Transverse colon (tissue), 3 donors: ENCODE measurements at regions not wholly inside any gene's neighbourhood (a gene's known extent, or its start where the extent isn't known, plus 50 kb on each side); places are given as distances from the start of the nearest gene placed in this dataset.

ENCODE experiments used
- POLR2A ChIP-seq: fragments of 450-650 bp; IDR thresholded peaks from one replicate; pipeline ENCODE4 v1.6.1; 2016; ENCODE audit warnings: antibody characterized with exemption, mild to moderate bottlenecking, moderate library complexity
- TF ChIP-seq, protein P1 (sequence below), 5 experiments: fragments of 200-600 bp in 3 of 5; fragments of 450-650 bp in 2 of 5; sonication (generic) in 3 of 5; IDR thresholded peaks; 1 replicate in 2 of 5; 2 replicates in 3 of 5; pipeline ENCODE4 v1.5.1; 2016 to 2017; ENCODE audit warnings: antibody characterized with exemption in 5 of 5, inconsistent platforms in 3 of 5, mild to moderate bottlenecking in 2 of 5, moderate library complexity in 1 of 5

DNA sequence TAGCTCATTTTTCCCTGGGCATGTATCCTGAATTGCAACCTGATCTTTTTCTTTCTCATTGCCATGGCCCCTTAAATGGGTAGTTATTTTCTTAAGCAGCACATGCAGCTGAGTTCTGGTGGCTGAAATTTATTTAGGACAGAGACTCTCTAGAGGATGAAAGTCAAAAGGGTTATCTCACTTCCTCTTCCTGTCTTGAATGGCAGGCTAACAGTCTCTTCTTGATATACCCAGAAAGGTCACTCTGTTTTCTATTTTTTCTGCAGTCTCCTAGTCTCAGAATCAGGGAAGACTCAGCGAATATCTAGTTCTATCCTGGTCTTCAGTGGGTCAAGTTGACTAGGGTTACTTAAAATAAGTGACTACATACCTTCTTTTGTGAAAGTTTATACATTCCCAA lies 243.3 kb downstream of the EPHA7 start:
- TF ChIP-seq POLR2A: no peak
- TF ChIP-seq, protein P1, sequence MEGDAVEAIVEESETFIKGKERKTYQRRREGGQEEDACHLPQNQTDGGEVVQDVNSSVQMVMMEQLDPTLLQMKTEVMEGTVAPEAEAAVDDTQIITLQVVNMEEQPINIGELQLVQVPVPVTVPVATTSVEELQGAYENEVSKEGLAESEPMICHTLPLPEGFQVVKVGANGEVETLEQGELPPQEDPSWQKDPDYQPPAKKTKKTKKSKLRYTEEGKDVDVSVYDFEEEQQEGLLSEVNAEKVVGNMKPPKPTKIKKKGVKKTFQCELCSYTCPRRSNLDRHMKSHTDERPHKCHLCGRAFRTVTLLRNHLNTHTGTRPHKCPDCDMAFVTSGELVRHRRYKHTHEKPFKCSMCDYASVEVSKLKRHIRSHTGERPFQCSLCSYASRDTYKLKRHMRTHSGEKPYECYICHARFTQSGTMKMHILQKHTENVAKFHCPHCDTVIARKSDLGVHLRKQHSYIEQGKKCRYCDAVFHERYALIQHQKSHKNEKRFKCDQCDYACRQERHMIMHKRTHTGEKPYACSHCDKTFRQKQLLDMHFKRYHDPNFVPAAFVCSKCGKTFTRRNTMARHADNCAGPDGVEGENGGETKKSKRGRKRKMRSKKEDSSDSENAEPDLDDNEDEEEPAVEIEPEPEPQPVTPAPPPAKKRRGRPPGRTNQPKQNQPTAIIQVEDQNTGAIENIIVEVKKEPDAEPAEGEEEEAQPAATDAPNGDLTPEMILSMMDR (IDR thresholded peaks at IDR 0.05): no peak
